Activated T-helper 1 cell treated with anti-CD3 and anti-CD28 coated beads, Interleukin-2, amount 50 U/mL, for 16 hours (primary cell): ENCODE measurements at regions not wholly inside any gene's neighbourhood (a gene's known extent, or its start where the extent isn't known, plus 50 kb on each side); places are given as distances from the start of the nearest gene placed in this dataset.

Experiments used
- DNase-seq, 2 donors: peaks; one replicate each; pipeline ENCODE4 v3.0.0-alpha.2; 2020; ENCODE audit warnings: low read depth in 1 of 2, low spot score in 1 of 2

GRCh38 chr15:69574506-69574905 lies 121.9 kb downstream of the RPLP1 start:
- no peak for DNase-seq

GRCh38 chr15:69575387-69575786 lies 122.8 kb downstream of the RPLP1 start:
- no peak for DNase-seq

GRCh38 chr15:69576035-69576526 lies 123.5 kb downstream of the RPLP1 start:
- DNase-seq, result peak; percentile 38 to 56

- no peak for DNase-seq
Measured at GRCh38 chr15:69576948-69577351, 124.3 kb downstream of the RPLP1 start.

GRCh38 chr15:69577397-69577796 lies 124.8 kb downstream of the RPLP1 start:
- DNase-seq, result no peak

GRCh38 chr15:69578252-69578651 lies 125.6 kb downstream of the RPLP1 start:
- no peak for DNase-seq

- DNase-seq, result no peak
Measured at GRCh38 chr15:69578787-69579583, 126.4 kb downstream of the RPLP1 start.

- DNase-seq, result no peak
Measured at GRCh38 chr15:69579950-69580618, 127.5 kb downstream of the RPLP1 start.

GRCh38 chr15:69583626-69584025 lies 131.0 kb downstream of the RPLP1 start:
- no peak for DNase-seq

GRCh38 chr15:69585937-69586336 lies 133.3 kb downstream of the RPLP1 start:
- no peak for DNase-seq

GRCh38 chr15:69586721-69587120 lies 134.1 kb downstream of the RPLP1 start:
- no peak for DNase-seq

GRCh38 chr15:69587723-69588426 lies 135.3 kb downstream of the RPLP1 start:
- no peak for DNase-seq

GRCh38 chr15:69590201-69590710 lies 137.6 kb downstream of the RPLP1 start:
- no peak for DNase-seq

- no peak for DNase-seq
Measured at GRCh38 chr15:69590932-69591524, 138.4 kb downstream of the RPLP1 start.

GRCh38 chr15:69591905-69592508 lies 139.4 kb downstream of the RPLP1 start:
- no peak for DNase-seq

- DNase-seq, result no peak
Measured at GRCh38 chr15:69592954-69593353, 140.3 kb downstream of the RPLP1 start.

GRCh38 chr15:69593488-69593887 lies 140.9 kb downstream of the RPLP1 start:
- no peak for DNase-seq

GRCh38 chr15:69593981-69594966 lies 141.7 kb downstream of the RPLP1 start:
- DNase-seq, result no peak

- DNase-seq, result no peak
Measured at GRCh38 chr15:69595009-69595791, 142.6 kb downstream of the RPLP1 start.
